NCI-H1417 (cell line): ENCODE measurements at regions not wholly inside any gene's neighbourhood (a gene's known extent, or its start where the extent isn't known, plus 50 kb on each side); places are given as distances from the start of the nearest gene placed in this dataset.

Source experiments
- DNase-seq, 3 experiments: peaks; one replicate each; lab custom pipeline; 2025; lab: John Stamatoyannopoulos, UW

DNA sequence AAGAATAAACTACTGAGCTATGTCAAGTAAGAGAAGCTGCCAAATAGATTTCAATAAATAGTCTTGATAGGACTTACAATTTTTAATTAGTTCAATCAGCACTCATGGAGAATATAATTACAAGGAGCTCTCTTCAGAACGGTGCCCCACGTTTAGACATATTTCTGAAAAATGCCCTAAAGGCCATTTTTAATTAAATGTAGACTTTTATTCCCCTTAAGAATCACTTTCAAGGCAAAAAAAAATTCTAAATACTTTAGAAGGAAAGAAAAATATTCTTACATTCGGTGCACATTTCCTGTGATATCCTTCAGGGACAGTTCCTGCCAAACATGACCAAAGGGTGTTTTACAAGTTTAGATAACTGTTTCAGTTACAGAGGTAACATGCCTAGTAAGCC is 202.5 kb upstream of the CDH7 start:
- no peak for DNase-seq

DNA sequence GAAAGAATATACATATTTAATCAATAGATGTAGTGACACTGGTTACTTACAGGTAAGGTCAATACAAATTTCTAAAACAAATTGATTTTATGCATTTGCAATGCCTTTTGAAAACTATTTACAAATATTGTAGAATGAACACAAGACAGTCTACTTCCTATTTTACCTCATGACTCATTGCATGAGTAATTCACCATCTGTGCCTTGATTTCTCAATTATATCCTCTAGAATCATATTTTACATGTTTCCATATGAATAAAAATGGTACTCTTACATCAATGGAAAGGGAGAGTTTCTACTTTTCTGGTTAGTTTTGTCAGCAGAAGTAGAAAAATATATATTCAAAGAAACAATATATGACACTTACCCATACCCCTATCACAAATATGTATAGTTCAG is 203.8 kb upstream of the CDH7 start:
- no peak for DNase-seq

GRCh38 chr18:65544701-65545100 is 206.1 kb upstream of the CDH7 start:
- no peak for DNase-seq

GRCh38 chr18:65527879-65528633 is 222.8 kb upstream of the CDH7 start:
- peak in 1 of 3 experiments; percentile 56 for DNase-seq

GRCh38 chr18:65526099-65526498 is 224.7 kb upstream of the CDH7 start:
- DNase-seq: no peak

GRCh38 chr18:65523461-65523860 is 227.4 kb upstream of the CDH7 start:
- DNase-seq: no peak

GRCh38 chr18:65522907-65523306 is 227.9 kb upstream of the CDH7 start:
- no peak for DNase-seq

DNA sequence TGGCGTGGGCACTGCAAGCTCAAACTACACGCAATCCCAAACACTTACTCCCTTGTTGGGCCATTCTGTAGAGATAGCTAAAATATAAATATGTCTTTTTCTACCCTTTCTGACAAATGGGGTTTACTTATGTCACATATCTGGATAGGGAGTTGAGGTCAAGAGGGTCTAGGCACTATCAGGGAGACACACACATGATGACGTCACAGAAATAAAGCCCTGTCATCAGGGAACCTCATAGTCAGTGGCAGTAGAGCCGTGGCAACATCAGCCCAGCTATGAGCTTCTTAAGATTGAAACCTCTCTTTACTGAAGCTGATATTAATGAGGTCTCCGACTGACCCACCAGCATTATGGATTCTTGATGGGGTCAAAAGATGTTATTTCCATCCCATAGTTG is 234.6 kb upstream of the CDH7 start:
- DNase-seq: no peak

GRCh38 chr18:65498605-65499004 is 252.2 kb upstream of the CDH7 start:
- no peak for DNase-seq

DNA sequence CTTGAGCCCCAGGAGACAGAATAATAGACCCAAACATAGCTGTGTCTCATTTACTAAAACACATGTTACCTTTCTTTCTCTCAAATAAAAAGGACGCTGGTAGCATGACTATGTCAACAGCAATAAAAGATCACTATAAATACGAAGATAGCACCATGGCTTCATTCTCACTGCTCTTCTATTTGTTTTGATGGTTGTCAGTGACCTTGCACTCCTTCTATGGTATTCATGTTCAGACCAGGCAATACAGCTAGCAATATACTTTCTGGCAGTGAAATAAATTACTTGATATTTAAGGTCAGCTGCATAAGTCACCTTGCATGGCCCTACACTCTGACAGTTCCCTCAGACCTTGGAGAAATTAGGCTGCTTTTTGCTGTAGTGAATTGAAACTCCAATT is 263.2 kb upstream of the CDH7 start:
- peak in 2 of 3 experiments; percentile 64 to 81 for DNase-seq

DNA sequence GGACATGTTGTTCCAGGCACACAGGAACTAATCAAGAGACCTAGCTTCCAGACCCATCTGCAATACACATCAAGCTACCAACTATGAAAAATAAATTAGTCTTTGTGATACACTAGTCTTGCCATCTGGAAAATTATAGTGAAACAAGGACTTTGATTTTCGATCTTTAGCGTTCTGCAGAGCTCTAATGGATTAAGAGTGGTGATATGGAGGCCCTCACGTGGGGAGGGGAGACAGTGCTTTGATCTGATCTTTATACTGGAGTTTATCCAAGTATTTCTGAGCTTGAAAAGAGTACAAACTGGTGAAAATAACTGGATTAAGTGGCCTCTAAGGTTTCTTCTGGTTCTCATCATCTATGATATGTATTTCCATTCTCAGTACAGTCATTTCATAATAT is 273.4 kb upstream of the CDH7 start:
- no peak for DNase-seq

DNA sequence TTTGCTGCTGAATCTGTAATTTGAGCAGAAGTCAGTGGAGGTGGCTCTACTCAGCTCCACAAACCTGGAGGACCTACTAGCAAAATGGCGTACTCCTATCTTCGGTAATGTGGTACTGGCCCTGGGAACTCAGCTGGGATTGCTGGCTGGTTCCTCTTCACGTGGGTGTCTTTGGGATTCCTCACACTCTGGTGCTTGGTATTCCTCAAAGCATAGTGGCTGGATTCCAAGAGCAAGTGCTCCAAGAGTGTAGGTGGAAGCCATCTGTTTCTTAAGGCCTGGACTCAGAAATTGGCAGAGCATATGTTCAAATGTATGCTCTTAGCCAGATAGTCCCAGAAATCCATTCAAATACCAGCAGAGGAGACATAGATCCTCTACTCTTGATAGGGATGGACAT is 281.9 kb upstream of the CDH7 start:
- no peak for DNase-seq

GRCh38 chr18:65464361-65464760 is 286.5 kb upstream of the CDH7 start:
- DNase-seq: no peak

DNA sequence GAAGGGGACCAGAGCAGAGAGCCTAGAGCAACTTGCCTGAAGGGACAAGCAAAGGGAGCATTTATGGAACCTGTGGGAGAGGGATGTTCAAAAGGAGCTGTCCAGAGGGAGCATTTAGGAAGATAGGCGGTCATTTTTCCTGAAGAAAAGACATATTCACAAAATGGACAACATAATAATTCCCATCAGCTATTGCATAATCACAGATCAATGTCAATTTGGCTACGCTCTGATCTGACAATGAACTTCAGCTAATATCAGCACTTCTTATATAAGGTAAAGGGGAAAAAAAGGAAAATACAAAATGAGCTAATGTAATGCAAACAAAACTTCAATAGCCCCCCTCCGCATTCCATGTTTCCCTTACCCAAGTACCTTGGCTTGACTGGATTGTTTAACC is 291.1 kb upstream of the CDH7 start:
- DNase-seq: no peak

- no peak for DNase-seq
Measured at GRCh38 chr18:65458871-65459270, 291.9 kb upstream of the CDH7 start.

GRCh38 chr18:65439188-65439587 is 311.6 kb upstream of the CDH7 start:
- no peak for DNase-seq

DNA sequence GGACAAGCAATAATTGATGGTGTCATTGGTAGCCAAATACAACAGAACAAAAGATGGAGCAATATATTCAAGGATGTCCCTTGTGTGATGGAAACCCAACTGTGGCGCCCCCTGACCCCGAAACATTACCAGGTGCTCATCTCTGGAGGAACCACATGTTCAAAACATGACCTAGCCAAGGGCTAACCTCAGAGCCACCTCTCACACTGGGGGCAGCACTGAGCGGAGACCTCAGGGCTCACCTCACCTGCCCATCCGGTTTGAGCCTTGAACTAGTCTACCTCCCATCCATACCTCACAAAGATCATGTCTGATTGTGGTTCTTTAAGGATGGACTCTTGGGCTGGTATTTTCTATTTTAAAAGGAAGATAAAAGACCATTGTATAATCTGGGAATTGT is 314.4 kb upstream of the CDH7 start:
- peak in 2 of 3 experiments; percentile 11 to 60 for DNase-seq

DNA sequence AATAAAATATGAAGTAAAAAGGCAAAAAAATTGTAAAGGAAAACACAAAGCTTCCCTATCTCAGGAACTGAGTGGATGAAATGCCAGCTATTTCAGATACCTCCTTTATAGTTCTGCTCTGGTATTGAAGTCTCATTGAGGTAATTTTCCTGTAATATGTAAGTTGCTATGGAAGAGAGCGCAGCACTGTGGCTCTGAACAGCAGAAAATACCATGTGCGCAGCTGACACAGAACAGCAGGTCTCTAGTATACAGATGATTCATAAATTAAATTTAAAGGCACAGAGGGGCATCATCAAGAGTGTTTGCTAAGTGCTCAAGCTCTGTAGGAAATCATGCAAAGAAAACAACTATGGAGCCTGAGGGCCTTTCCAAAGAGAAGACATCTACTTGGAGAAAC is 315.3 kb upstream of the CDH7 start:
- DNase-seq: peak; percentile 18 to 96 (median 74)

DNA sequence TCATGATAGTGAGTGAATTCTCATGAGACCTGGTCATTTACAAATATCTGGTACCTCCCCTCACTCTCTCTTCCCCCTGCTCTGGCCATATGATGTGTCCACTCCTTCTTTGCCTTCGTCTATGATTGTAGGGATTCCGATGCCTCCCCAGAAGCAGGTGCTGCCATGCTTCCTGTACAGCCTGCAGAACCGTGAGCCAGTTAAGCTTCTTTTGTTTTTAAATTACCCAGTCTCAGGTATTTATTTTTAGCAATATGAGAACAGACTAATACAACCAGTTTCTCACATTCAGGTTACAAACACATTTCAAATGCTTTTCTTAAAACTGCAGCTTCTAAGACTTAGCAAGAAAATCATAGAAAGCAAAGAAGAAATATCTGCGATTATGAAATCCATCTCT is 321.2 kb upstream of the CDH7 start:
- DNase-seq: peak in 1 of 3 experiments; percentile 53

- DNase-seq: no peak
Measured at GRCh38 chr18:65425366-65425765, 325.4 kb upstream of the CDH7 start.

DNA sequence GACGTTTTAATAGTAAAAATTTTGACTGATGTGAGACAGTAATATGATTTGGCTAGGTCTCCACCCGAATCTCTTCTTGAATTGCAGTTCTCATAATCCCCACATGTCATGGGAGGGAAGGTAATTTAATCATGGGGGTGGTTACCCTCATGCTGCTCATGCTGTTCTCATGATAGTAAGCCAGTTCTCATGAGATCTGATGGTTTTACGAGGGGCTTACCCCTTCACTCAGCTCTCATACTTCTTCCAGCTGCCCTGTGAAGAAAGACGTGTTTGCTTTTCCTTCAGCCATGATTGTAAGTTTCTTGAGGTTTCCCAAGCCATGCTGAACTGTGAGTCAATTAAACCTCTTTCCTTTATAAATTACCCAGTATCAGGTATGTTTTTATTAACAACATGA is 327.0 kb upstream of the CDH7 start:
- DNase-seq: no peak

- no peak for DNase-seq
Measured at GRCh38 chr18:65422544-65423136, 328.2 kb upstream of the CDH7 start.

DNA sequence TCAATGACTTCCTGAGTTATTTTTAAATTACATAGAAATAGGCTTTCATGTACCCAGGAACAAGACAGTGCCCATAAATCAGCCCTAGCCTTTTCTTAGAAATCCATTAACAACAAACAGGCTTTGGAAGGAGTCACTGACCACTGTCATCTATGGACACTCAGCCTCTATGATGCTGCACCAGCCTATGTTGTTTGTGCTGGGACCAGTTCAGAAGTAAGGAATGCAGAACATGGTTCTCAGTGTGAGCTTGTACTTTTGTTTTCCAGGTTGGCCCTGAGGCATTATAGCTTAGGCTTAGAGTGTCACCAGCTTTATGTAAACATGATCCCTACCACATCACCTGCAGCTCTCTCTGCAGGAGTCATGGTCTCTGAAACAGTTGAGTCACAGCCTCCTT is 335.7 kb upstream of the CDH7 start:
- DNase-seq: peak in 2 of 3 experiments; percentile 30 to 66

DNA sequence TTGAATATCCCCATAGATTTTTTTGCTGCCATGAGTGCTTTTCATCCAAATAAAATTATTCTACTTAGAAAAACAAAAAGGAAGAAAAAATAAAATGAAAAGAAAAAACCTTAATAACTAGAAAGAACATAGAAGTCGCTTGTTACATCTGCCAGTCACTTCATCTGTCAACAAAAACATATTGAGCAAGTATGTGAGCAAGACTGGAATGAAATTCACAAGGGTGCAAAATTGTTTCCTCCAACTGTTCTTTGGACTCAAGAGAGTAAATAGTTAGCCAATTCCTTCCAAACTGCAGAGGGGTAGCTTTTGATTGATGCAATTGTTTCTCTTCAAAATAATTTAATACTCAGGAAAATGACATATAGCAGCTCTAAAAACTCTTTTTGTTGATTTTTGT is 336.3 kb upstream of the CDH7 start:
- DNase-seq: no peak
